ENCODE measurements at regions not wholly inside any gene's neighbourhood (a gene's known extent, or its start where the extent isn't known, plus 50 kb on each side); places are given as distances from the start of the nearest gene placed in this dataset.

DNA sequence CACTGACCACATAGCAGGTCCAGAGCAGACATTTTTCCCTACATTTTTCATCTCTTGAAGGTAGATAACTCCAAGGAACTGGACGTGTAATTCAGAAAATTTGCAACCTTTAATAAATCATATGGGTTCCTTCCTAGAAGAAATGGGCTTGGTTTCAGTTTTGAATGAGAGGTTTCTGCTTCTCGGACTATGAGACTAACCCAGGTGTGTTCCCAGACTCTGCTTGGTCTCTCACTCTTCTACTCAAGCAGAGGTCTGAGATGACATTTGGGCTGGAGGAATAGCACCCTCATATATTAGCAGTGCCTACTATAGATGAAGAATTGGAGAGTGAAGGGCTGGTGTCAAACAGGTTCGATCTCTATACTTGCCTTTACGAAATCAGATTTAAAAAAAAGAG lies 231.2 kb downstream of the DOK5 start:
- H3K9me3 Mint-ChIP-seq: no peaks in the 10 kb centered on the region

DNA sequence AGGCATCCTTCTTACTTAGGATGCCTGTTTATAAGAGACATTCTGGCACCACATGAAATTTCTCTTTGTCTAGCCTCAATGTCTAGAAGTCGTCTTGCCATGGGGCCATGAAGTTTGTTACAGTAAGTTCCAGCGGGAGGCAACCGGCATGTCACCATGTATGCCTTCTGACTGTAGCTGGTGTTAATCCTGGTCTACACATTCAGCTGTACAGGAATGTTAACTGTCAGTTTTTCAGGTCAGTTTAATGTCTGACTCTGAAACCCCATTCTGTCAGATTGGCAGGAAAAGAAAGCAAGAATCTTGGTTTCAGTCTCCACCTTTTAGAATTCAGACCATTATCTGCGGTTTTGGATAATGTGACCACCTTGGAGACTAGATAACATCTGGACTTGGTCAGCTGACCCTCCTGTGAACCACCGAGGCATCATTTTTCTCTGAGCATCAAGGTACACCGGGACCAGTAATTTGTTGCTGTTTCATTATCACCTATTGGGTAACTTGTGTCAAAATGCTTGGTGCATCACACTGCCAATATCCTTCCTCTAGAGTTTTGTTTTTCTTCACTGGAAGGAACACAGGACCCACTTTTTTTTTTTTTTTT lies 228.7 kb downstream of the DOK5 start:
- no peaks in the 10 kb centered on the region for H3K4me1 Mint-ChIP-seq (ENCODE audit: low read depth)
- H3K36me3 Mint-ChIP-seq (ENCODE audit: low read depth): no peaks in the 10 kb centered on the region
- DNase-seq (ENCODE audit: low spot score): no peak
- H3K9me3 Mint-ChIP-seq: no peaks in the 10 kb centered on the region
- H3K4me3 Mint-ChIP-seq: no peak overlapping the region
- no peak overlapping the region for H3K27ac Mint-ChIP-seq
- intact Hi-C loops (cut with micrococcal nuclease): no loop called here
- H3K27me3 Mint-ChIP-seq (ENCODE audit: insufficient read depth): peaks cover 2% of the 10 kb centered on the region

More for the DNA sequence above, 231.2 kb downstream of the DOK5 start:
- H3K4me1 Mint-ChIP-seq (ENCODE audit: low read depth): no peaks in the 10 kb centered on the region
- H3K36me3 Mint-ChIP-seq (ENCODE audit: low read depth): no peaks in the 10 kb centered on the region
- no peak for DNase-seq (ENCODE audit: low spot score)
- intact Hi-C loops (cut with micrococcal nuclease): no loop called here
- peaks cover 2% of the 10 kb centered on the region for H3K27me3 Mint-ChIP-seq (ENCODE audit: insufficient read depth)
- H3K27ac Mint-ChIP-seq: no peak overlapping the region
- H3K4me3 Mint-ChIP-seq: no peak overlapping the region

Measured in activated T-helper 1 cell treated with anti-CD3 and anti-CD28 coated beads, Interleukin-12 subunit alpha, Interleukin-12 subunit beta, Interleukin-2, Interleukin-4 antibody, amounts not matched to agents 30 ng/mL and 10 ng/mL and 1 ng/mL, durations not matched to agents 14 hours and 24 hours and 36 hours (primary cell).